OCI-LY3 (cell line): ENCODE measurements at regions not wholly inside any gene's neighbourhood (a gene's known extent, or its start where the extent isn't known, plus 50 kb on each side); places are given as distances from the start of the nearest gene placed in this dataset.

Experiments used
- H2AFZ ChIP-seq: fragments of 200-600, 300-600 bp; shearing (Covaris generic); 2 replicates; pipeline ENCODE4 v1.6.0; 2014; ENCODE audit warnings: antibody characterized with exemption, low read depth, low read length
- H3K27ac ChIP-seq: fragments of 200-600, 300-600 bp; sonication (generic); 2 replicates; pipeline ENCODE4 v1.5.1; 2014; ENCODE audit warnings: mild to moderate bottlenecking, low read length, moderate library complexity, mixed read lengths
- H3K27me3 ChIP-seq: fragments of 200-600, 300-600 bp; sonication (generic); 2 replicates; pipeline ENCODE4 v1.6.1; 2014; ENCODE audit warnings: low read depth, low read length, mixed read lengths
- H3K36me3 ChIP-seq: fragments of 200-600, 300-600 bp; sonication (generic); replicated peaks from 2 replicates; pipeline ENCODE3; 2014; ENCODE audit warnings: low read depth, low read length, mixed read lengths
- H3K4me1 ChIP-seq: fragments of 300-600, 200-600 bp; sonication (generic); 2 replicates; pipeline ENCODE4 v1.6.1; 2014; ENCODE audit warnings: low read length, mixed read lengths
- H3K4me2 ChIP-seq: fragments of 200-600, 300-600 bp; sonication (generic); 2 replicates; pipeline ENCODE4 v1.6.1; 2014; ENCODE audit warnings: low read length, mixed read lengths
- H3K4me3 ChIP-seq: fragments of 300-600, 200-600 bp; sonication (generic); 2 replicates; pipeline ENCODE4 v1.5.1; 2014; ENCODE audit warnings: antibody characterized with exemption, mild to moderate bottlenecking, low read length, moderate library complexity
- H3K79me2 ChIP-seq: fragments of 300-600, 200-600 bp; shearing (Covaris generic); 2 replicates; pipeline ENCODE4 v1.6.1; 2014; ENCODE audit warnings: mild to moderate bottlenecking, low read length, mixed read lengths
- H3K9ac ChIP-seq: fragments of 300-600, 200-600 bp; shearing (Covaris generic); 2 replicates; pipeline ENCODE4 v1.6.0; 2014; ENCODE audit warnings: mild to moderate bottlenecking, low read length, moderate library complexity
- H3K9me3 ChIP-seq: fragments of 200-600, 300-600 bp; shearing (Covaris generic); 2 replicates; pipeline ENCODE4 v1.6.1; 2014; ENCODE audit warnings: low read length, mixed read lengths; ENCODE audit not compliant: insufficient read depth
- H4K20me1 ChIP-seq: fragments of 200-600, 300-600 bp; sonication (generic); 2 replicates; pipeline ENCODE4 v1.6.1; 2016; ENCODE audit warnings: low read length, mixed read lengths; ENCODE audit not compliant: insufficient read depth
- EZH2phosphoT487 ChIP-seq: fragments of 200-600 bp; shearing (Covaris generic); IDR thresholded peaks from 2 replicates; pipeline ENCODE4 v1.6.1; 2018; ENCODE audit warnings: antibody characterized with exemption, mixed run types, low read depth
- TF ChIP-seq, protein P1 (sequence below): fragments of 200-600, 300-600 bp; sonication (generic); IDR thresholded peaks from 2 replicates; pipeline ENCODE4 v1.5.1; 2014; ENCODE audit warnings: antibody characterized with exemption, low read length, low read depth

DNA sequence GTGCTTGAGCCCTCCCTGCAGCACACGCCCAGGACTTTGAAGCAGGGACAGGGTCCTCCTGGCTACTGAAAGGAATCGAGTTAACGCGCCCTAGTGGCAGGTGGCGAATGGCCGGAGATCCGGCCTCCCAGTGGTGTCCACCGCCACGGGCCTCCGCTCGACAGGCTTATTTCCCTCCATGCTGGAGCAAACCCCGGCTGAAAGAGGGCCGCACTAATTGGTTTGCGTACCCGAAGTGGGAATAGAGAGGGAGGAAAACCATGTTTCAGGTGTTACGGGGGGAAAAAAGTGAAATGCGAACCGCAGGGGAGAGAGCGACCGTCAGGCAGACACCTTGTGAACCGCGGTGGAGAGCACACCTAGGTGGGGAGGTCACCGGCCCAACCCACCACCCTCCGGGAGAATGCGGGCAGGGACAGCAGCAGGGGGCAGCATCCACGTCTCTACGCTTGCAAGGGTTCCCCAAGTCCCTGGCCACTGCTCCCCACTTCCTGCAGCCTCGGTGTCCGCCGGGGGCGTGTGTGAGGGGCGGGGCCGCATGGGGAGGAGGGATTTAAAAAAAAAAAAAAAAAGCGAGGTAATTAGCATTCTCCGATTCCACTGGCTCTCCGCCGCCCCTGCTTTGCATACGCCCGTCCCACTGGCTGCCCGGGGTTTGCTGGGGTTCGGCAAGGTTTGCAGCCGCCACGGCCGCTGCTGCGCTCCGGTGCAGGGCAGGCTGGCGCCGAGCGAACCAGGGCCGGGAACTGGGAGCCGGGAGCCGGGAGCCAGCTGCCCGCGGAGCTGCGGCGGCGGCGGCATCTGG, 224.6 kb upstream of the CRY1 start:
- Histone ChIP-seq H3K27me3 (0 out of 2 replicates have a peak, but pooled peaks cover 5% of the 10 kb centered on the region), H3K36me3 (no peaks in the 10 kb centered on the region), H2AFZ (no peak overlapping the region), H3K4me2 (no peak overlapping the region), H3K4me3 (no peak overlapping the region), H3K79me2 (no peaks in the 10 kb centered on the region), H3K27ac (no peak overlapping the region), H3K4me1 (no peaks in the 10 kb centered on the region), H4K20me1 (no peaks in the 10 kb centered on the region), H3K9me3 (no peaks in the 10 kb centered on the region), H3K9ac (no peak overlapping the region)
- TF ChIP-seq, protein P1, sequence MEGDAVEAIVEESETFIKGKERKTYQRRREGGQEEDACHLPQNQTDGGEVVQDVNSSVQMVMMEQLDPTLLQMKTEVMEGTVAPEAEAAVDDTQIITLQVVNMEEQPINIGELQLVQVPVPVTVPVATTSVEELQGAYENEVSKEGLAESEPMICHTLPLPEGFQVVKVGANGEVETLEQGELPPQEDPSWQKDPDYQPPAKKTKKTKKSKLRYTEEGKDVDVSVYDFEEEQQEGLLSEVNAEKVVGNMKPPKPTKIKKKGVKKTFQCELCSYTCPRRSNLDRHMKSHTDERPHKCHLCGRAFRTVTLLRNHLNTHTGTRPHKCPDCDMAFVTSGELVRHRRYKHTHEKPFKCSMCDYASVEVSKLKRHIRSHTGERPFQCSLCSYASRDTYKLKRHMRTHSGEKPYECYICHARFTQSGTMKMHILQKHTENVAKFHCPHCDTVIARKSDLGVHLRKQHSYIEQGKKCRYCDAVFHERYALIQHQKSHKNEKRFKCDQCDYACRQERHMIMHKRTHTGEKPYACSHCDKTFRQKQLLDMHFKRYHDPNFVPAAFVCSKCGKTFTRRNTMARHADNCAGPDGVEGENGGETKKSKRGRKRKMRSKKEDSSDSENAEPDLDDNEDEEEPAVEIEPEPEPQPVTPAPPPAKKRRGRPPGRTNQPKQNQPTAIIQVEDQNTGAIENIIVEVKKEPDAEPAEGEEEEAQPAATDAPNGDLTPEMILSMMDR = no peak
- TF ChIP-seq EZH2phosphoT487 = no peak

GRCh38 chr12:107318556-107318805, 225.1 kb upstream of the CRY1 start:
- Histone ChIP-seq H4K20me1 (no peaks in the 10 kb centered on the region), H3K9ac (no peak overlapping the region), H3K27me3 (0 out of 2 replicates have a peak, but pooled peaks cover 5% of the 10 kb centered on the region), H2AFZ (no peak overlapping the region), H3K4me1 (no peaks in the 10 kb centered on the region), H3K27ac (no peak overlapping the region), H3K79me2 (no peaks in the 10 kb centered on the region), H3K36me3 (no peaks in the 10 kb centered on the region), H3K9me3 (no peaks in the 10 kb centered on the region), H3K4me2 (no peak overlapping the region), H3K4me3 (no peak overlapping the region)
- TF ChIP-seq, protein P1 = no peak
- TF ChIP-seq EZH2phosphoT487 = no peak

GRCh38 chr12:107318806-107319532, 225.6 kb upstream of the CRY1 start:
- no peak overlapping the region for H3K9ac ChIP-seq
- TF ChIP-seq EZH2phosphoT487 = no peak
- TF ChIP-seq, protein P1 = no peak
- no peaks in the 10 kb centered on the region for H3K79me2 ChIP-seq
- no peaks in the 10 kb centered on the region for H3K4me1 ChIP-seq
- H3K4me2 ChIP-seq = no peak overlapping the region
- H3K9me3 ChIP-seq = no peaks in the 10 kb centered on the region
- no peaks in the 10 kb centered on the region for H4K20me1 ChIP-seq
- H3K27me3 ChIP-seq = peaks cover 9% of the 10 kb centered on the region; the same call in 1 of the 2 replicates
- no peak overlapping the region for H3K27ac ChIP-seq
- no peak overlapping the region for H2AFZ ChIP-seq
- no peak overlapping the region for H3K4me3 ChIP-seq
- no peaks in the 10 kb centered on the region for H3K36me3 ChIP-seq

DNA sequence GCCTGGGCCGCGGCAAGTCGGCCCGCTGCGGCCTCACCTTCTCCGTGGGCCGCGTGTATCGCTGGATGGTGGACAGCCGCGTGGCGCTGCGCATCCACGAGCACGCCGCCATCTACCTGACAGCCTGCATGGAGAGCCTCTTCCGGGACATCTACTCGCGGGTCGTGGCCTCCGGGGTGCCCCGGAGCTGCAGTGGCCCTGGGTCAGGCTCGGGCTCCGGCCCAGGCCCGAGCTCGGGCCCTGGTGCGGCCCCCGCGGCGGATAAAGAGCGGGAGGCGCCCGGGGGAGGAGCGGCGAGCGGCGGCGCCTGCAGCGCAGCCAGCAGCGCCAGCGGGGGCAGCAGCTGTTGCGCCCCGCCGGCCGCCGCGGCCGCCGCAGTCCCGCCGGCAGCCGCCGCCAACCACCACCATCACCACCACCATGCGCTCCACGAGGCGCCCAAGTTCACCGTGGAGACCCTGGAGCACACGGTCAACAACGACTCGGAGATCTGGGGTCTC, 226.2 kb upstream of the CRY1 start:
- Histone ChIP-seq H3K9me3 (no peaks in the 10 kb centered on the region), H3K9ac (no peak overlapping the region), H3K4me1 (no peaks in the 10 kb centered on the region), H3K4me2 (no peak overlapping the region), H4K20me1 (no peaks in the 10 kb centered on the region), H3K79me2 (no peaks in the 10 kb centered on the region), H2AFZ (no peak overlapping the region), H3K27me3 (peaks cover 11% of the 10 kb centered on the region; the same call in 1 of the 2 replicates), H3K27ac (no peak overlapping the region), H3K36me3 (no peaks in the 10 kb centered on the region), H3K4me3 (no peak overlapping the region)
- TF ChIP-seq, protein P1 = no peak
- no peak for TF ChIP-seq EZH2phosphoT487
